SH-SY5Y (cell line): ENCODE measurements at regions not wholly inside any gene's neighbourhood (a gene's known extent, or its start where the extent isn't known, plus 50 kb on each side); places are given as distances from the start of the nearest gene placed in this dataset.

Experiments
- GATA2 ChIP-seq: IDR thresholded peaks from 2 replicates; pipeline ENCODE4 v1.6.1; 2011; ENCODE audit warnings: mild to moderate bottlenecking, low read depth, low read length
- GATA3 ChIP-seq: IDR thresholded peaks from 2 replicates; pipeline ENCODE4 v1.6.1; 2011; ENCODE audit warnings: low read depth, mild to moderate bottlenecking, low read length, moderate library complexity

DNA sequence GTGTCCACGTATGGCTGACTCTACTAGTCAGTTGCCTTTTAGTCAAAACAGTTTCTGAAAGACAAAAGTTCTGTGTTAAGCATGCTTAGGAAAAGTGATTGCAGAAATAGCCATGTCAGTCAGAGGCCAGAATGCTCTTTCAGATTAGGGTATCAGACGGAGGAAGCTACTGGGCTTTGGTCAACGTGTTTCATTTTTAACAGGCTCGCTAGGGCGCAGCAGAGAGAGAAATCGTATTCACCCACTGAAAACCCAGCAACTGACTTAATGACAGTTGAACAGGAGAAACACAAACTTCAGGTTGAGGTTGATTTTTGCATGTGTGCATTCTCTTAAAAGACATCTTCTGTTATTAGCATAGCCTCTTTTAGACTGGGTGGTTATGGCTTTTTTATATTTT lies 322.6 kb upstream of the KIAA1217 start:
- no peak for TF ChIP-seq GATA3
- no peak for TF ChIP-seq GATA2
